GM18517 (cell line): ENCODE measurements at regions not wholly inside any gene's neighbourhood (a gene's known extent, or its start where the extent isn't known, plus 50 kb on each side); places are given as distances from the start of the nearest gene placed in this dataset.

ENCODE experiments used
- ATAC-seq: cut with Tn5 transposase; IDR thresholded peaks from one replicate; pipeline ENCODE4 v1.9.1; 2021; ENCODE audit warnings: mild to moderate bottlenecking, moderate library complexity; ENCODE audit not compliant: unreplicated experiment

DNA sequence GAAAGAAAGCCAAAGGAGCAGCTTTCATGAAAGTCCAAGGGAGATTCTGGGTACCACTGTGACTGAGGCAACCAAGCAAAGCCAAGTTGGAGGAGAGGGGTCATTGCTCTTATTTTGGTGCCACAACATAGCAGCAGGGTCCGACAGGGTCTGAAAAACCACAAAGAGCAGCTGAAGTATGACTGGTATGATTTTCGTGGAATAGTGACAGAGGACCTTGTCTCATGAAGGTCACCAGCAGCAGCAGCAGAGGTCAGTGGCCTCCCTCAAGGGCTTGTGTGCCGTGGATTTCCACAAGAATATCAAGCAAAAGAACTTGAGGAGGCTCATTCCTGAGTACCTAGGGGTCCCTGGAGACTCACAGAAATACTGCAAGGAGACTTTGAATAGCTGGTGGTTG is 160.9 kb upstream of the SYT6 start:
- ATAC-seq = no peak

DNA sequence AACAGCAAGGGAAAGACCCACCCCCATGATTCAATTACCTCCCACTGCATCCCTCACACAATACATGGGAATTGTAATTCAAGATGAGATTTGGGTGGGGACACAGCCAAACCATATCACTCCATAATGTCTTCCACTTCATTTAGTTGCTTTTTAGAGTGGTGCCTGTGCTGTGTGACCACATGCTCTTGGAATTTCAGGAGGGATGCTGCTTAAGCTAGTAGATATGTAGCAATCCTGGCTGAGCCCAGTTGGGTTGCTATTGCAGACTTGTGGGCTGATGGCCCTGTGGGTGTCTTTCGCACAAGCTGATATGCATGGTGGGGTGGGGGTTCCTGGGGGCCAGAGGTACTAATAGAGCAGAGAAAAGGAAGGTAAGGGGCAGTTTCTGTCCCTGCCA is 160.4 kb upstream of the SYT6 start:
- ATAC-seq = no peak

DNA sequence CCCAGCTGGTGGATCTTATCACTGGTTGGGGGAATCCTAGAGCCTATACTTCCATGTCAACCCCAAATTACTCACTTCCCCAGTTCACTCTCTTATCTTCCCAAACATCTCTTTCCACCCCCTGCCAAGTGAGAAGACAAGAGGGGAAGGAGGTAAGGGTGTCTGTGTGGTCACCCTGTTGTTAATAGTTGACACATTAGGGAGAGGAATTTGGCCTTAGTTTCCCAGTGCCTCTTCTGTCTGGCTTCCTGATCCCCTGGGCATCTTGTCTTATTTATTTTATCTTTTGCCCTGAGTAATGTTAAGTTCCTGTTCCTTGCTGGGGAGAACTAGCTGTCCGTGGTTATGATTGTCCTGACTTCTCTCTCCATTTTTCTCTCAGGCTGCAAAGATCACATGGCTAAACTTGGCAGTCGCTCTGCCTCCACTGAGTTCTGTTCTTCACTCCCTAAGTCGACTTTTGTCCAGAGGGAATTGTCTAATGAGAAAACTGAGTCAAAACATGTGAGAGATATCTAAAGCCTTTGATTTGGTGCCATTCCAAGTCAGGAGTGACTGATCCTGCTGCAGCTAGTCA is 157.1 kb upstream of the SYT6 start:
- no peak for ATAC-seq

DNA sequence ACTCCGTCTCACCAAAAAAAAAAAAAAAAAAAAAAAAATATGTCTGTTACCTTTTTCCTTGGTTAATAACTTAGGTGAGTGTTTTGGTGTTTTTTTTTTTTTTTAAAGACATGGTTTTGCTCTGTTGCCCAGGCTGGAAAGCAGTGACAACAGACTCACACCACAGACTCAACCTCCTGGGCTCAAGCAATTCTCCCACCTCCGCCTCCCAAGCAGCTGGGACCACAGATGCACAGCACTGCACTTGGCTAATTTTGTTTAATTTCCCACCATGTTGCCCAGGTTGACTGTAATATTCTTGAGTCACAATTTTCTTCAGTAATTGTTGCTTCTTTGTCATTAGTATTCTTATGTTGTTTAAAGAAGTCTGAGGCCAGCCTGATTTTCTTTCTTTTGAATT is 149.2 kb upstream of the SYT6 start:
- ATAC-seq = no peak

DNA sequence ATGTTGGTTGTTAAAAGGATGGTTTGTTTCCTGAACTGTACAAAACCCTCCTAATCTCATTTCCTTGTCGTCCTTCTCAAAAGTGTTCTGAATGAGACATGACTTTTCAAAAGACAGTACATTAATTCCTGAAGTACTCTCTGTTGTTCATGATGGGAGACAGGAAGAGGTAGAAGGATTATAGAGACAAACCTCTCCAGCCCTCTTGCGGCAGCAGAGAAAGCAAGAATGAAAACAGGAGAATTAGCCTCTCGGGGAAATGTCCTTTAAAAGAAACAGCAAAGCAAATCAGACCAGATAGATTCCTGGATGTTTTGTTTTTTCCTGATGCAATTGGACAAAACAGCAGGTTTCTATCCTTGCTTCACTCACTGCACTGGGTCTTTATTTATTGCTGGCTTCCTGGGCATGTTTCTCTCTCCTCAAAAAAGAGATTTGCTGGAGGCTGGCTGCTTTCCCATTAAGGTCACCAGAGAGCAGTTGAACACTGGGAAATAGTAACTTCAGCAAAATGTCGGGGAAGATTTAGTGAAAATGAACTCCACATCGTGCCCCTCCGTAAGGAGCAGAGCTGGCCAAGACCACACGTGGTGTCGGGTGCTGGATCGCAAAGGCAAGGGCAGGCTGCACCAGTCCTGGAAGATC is 145.8 kb upstream of the SYT6 start:
- ATAC-seq = no peak

DNA sequence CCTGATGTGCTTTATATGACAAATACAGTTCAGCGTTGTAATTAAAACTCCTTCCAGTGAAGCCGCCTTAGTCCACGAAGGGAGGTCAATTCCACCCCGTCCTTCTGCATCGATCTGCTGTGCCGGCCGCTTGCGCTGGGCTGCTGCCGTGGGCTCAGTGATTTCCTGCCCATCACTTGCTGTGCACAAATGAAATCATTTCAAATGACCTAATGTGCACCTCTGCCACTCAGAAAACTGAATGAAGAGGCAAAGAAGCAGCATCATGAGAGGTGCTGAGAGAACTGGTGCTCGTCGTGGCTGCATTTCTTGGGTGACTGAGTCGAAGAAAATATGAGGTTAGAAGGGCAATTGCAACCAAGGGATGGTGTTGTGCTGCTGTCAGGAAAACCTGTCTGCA is 144.3 kb upstream of the SYT6 start:
- no peak for ATAC-seq

DNA sequence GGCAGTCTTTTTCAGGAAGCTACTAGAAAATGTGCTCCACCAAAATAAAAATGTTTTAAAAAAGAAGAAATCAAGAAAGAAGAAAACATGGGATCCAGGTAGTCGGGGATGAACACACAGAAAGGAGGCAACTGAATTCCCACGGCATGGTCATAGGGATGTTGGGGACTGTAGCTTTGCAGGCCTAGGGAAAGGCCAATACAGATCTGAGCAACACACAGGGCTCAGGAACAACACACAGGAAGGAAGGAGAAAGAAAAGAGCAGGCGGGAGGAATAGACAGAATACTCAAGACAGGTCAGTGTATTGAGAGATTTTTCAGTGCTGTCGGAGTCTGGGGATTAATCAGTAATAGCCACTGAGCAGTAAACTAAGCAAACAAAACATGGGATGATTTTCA is 142.7 kb upstream of the SYT6 start:
- no peak for ATAC-seq

DNA sequence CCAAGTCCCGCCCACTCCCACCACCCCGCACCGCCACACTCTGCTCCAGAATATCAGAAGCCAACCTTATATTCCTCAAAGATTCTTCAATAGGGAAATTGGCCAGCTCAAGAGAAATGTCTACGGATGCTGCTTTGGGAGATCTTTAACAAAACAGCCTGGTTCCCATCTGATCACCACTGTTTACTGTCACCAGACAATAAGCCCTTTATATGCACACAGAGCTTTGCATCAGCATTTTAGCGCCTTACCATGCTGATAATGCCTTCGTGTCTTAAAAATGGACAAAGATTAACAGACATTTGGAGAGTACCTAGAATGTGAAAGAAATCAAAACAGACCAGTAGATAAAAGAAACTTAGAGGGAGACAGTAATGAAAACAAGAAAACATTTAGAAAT is 141.7 kb upstream of the SYT6 start:
- ATAC-seq = no peak

DNA sequence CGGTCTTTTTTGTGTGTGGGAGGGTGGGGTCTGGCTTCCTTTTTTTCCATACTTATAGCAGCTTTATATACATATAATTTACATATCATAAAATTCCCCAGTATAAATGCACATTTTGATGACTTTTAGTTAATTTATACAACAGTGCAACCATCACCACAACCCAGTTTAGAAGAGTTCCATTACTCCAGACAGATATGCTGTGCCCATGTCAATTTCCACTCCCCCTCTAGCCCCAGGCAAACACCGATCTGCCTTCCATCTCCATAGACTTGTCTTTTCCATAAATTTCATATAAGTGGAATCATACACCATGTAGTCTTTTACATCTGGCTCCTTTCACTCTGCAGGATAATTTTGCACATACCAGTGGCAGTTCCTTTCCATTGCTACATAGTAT is 139.2 kb upstream of the SYT6 start:
- no peak for ATAC-seq

DNA sequence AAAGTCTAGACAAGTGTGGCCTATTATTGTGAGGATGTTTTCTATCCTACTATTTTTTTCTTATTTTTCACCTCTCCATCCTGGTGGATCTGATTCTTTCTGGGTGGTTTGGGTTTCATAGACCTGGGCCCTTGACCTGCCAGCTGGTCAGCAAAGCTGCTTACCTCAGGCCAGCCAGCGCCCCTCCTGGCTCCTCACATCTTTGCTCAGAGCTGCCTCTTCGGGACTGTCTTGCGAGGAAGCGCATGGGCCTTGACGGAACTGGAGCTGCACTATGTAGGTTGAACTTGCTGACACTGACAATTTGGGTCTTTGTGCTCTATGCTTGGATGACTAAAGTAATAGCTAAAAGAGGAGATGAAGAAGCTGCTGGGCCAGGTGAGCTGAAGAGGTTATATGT is 138.5 kb upstream of the SYT6 start:
- no peak for ATAC-seq

DNA sequence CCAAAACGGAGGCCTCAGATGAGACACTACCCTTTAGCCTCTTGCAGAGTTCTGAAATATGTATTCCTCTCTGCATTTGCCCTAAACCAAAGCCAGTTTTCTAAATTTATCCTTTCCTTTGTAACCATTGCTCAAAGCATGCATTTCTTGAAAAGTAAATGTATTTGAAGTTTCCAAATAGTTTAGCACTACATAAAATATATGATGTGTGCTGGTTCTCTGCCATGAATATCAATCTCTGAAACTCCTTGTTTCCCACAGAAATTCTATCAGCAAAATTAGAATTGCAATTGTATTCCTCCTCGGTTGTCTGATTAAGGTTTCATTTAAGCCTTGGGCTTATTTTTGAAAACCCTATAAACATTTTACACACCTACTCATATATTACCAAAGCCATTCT is 137.1 kb upstream of the SYT6 start:
- no peak for ATAC-seq

DNA sequence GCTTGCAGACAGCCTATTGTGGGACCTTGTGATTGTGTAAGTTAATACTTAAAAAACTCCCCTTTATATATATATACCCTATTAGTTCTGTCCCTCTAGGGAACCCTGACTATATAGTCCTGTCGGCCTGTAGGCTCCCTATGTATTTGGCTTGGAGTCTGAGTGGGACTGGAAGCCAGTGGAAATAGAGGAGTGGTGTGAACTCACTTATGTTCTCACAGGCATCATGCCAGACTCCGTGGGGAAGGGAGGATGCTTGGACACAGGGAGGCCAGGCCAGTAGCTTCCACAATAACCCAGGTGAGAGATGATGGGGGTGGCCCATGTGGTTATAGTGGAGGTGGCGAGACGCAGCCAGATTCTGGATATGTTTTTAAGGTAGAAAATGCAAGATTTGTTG is 136.7 kb upstream of the SYT6 start:
- no peak for ATAC-seq

DNA sequence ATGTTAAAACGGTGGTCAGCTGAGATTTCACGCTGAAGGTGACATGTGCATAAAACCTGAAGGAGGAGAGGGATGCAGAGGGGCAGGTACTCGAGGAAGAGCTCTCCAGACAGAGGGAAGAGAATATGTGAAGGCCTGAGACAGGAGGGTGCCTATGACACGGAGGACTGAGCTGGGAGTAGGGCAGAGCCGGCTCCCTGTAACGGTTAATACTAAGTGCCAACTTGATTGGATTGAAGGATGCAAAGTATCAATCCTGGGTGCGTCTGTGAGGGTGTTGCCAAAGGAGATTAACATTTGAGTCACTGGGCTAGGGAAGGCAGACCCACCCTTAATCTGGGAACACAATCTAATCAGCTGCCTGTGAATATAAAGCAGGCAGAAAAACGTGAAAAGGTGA is 136.2 kb upstream of the SYT6 start:
- ATAC-seq = no peak

DNA sequence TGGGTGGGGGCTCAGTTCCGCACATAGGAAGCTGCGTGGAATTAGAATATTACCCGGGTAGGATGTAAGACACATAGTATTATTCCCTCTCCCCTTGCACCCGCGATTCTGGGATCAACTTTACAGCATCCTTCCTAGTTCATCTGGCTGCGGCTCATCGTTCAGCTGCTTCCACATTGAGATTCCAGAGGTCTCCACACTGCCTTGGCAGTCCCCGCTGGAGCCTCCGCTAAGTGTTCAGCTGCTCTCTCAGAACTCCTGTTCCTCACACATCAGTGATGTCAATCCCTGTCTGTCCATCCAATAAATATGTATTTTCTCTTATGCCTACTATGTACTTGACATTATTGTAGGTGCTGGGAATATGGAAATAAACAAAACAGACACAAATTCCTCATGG is 135.6 kb upstream of the SYT6 start:
- no peak for ATAC-seq

DNA sequence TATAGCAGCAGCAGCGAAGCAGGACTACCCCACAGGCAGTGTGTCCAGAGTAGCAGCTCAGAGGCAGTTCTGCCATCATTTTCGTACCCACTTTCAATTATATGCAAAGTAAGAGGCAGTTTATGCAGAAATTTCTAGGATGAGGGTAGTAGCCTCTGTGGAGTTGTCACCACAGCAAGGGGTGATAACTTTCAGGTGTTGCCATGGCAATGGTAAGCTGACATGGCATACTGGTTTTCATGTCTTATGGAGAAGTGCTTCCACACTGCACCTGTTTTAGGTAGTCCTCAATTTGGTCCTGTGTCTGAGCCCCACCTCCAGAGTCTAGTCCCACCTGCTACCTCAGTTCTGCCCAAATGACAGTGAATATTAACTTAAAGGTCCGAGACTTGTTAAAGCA is 133.3 kb upstream of the SYT6 start:
- ATAC-seq = no peak

DNA sequence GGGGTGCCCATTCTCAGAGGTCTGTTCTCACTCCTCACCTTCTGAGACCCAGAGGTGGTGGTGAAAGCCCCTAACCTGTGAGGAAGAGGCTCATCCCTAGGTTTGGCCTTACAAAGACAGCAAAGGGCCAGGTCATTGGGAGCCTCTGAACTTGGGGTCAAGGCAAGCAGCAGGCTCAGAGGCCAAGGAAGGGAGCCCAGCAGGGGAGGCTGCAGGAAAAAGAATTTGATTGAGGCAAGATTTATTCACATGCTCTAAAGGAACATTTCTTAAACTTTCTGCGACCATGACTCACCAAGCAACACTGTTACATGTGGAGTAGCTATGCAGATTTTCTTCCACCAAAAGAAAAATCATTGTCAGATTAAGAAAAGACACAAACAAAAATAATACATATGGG is 132.5 kb upstream of the SYT6 start:
- ATAC-seq = no peak

DNA sequence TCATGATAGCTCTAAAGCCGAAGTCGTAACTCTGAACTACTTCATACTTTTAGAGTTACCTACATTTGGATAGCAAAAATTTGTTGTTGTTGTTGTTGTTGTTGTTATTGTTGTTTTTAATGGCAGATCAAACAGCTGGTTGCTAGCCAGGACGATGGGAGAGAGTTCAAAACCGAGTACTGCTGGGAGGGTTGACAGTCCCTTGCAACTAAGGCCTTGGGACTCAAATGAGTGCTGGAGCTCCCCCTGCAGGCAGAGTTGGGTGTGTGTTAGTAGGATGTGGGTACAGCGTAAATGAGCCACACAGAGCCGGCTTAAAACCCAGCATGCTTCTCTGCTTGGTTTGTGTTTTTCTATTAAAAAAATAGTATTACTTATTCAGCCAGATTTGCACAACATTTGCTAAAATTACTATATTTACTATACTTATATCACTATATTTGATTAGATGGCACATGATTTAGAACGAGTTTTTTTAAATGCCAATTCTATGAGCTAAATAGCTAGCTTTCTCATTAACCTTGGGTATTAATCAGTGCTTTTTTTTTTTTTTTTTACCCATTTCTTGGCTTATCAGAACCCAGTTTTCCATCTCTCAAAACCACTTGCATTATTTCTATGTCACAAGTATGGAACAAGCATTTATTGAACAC is 129.2 kb upstream of the SYT6 start:
- peak; percentile 77 for ATAC-seq

DNA sequence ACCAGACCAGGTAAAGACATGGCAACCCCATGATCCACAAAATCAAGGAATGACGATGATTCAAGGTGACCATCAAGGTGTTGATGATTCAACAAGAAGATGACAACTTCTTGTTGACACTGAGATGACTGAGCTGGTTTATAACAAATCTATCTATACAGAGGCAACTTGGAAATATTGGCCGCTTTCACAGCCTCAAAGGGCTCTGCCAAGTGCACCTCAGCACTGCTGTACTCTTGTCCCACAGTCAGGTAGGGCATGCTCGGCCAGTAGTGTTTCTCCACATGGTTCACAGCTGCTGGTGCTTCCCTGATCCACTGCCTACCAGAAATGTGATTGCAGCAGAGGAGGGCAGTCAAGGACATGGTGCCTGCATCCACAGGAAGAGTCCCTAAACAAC is 125.2 kb upstream of the SYT6 start:
- ATAC-seq = no peak

DNA sequence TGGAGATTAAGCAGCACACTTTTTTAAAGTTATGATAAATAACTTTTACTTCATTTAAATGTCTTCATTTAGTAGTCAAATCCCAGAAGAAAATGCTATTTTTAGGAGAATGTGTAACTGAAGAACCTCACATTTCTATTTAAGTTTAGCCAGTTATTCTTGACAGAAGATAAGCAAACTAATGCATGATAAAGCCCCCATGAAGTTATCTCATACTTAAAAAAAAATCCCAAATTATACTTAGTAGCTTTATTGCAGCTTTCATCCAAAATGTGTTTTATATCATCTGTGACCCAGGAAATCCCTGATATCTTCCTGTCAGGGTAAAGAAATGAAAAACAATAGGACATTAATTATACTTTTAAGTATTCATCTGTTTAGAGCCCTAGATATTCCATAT is 124.8 kb upstream of the SYT6 start:
- no peak for ATAC-seq

DNA sequence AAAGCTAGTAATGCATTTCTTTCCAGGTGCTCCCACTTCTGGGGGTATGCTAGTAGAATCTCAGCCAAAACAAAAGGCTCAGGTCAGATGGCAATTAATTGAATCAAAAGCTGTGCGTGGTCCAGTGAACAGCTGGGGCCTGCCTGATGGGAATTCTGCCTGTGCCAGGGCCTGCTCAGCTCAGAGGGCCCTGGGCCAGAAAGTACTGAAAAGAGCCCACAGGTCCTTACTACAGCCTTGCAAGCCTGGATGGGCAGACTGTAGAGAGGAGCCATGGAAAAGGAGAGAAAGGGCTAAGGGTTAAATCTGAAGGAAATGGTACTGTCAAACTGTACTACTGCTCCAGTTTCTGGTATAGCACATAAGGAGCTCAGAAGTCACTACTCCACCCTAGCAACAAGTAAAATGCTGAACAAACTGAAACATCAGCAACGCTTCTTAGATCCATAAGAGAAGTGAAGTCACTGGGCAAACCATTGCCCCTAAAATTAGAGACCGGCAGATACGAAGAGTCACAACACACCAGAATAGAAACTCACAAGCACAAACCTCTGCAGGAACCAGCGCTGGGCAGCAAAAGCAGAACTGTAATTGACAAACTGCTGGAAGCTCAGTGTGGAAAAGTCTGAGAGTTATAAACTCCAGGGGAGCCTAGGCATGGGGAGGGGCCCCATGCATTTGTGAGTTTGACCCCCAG is 121.1 kb upstream of the SYT6 start:
- no peak for ATAC-seq

DNA sequence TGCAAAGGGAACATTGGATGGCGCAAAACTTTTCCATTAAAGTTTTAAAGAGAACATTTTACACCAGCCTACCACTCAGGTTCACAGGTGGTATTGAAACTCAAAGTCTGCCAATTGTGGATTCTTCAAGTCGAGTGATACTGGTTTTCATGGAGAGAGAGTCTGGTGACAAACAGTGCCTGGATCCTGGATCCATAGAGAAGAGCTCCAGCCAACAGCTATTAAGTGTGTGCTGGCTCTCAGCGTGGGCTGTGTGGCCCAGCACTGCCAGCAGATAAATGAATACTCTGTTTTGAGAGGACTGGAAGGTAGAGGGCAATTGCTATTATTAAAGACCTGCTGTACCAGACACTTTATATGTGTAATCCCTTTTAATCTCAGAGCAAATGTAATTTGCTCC is 118.9 kb upstream of the SYT6 start:
- no peak for ATAC-seq

DNA sequence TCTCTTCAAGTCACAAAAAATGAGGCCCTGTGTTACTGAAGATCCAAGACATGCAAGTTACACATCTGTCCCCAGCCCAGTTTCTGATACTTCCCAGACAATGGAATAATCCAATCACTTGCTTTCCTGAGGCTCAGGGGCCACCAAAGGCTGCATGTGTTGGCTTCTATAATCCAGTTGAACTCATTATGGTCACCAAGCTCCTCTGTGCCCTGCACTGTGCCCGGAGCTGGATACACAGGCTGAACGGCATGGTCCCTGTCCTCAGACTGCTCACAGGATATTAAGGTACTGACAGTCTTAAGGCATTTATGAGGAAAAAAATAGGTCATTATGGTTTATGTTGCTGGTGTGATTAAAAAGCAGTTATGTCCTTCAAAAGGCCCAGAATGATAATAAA is 117.0 kb upstream of the SYT6 start:
- no peak for ATAC-seq
